ENCODE measurements at regions not wholly inside any gene's neighbourhood (a gene's known extent, or its start where the extent isn't known, plus 50 kb on each side); places are given as distances from the start of the nearest gene placed in this dataset.

DNA sequence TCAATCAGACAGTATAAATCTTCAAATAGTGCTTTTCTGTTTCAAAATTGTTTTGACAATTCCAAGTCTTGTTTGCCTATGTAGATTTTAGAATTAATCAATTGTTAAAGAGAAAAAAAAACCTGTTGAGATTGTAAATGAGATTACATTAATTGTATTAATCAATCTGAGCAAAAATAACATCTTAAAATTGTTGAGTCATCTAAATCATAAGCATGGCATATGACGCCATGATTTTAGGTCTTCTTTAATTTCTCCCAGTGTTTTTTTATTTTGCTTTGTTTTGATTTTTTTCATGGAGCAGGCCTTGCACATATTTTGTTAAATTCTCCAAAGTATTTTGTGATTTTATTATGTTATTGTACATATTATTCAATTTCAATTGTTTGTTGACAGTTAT is 988.0 kb upstream of the SEMA6A start:
- no CpG with 5 or more reads among the region's 1 CpG for WGBS (ENCODE audit: insufficient coverage)
- no peak overlapping the region for H3K27ac ChIP-seq (ENCODE audit: low read length)

DNA sequence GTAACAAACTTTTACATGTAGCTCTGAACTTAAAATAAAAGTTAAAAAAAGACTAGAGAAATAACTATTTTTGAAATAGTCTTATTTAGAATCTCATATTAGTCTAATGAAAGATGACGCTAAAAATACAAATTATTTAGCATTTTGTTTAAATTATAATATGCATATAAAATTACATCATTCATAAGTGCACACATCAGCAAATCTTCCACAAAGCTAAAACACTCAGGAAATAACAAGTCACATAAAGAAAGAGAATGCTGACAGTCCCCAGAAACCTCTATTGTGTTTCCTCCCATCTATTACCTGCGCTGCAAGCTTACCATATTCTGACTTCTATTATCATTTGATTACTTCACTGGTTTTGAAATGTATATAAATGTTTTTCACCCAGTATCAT is 986.9 kb upstream of the SEMA6A start:
- Histone ChIP-seq H3K27me3 (ENCODE audit: control insufficient read depth, insufficient read depth, low read length) (no peaks in the 10 kb centered on the region), H3K4me3 (ENCODE audit: low read length) (no peak overlapping the region), H3K4me1 (ENCODE audit: control insufficient read depth, insufficient read depth, low read length) (no peaks in the 10 kb centered on the region), H3K9me3 (ENCODE audit: control insufficient read depth, insufficient read depth, low read length) (peaks cover 3% of the 10 kb centered on the region), H3K27ac (ENCODE audit: low read length) (no peak overlapping the region), H3K36me3 (ENCODE audit: control insufficient read depth, insufficient read depth, low read length) (no peaks in the 10 kb centered on the region)
- ATAC-seq (no peak), DNase-seq (no peak)
- Mint-ChIP-seq H3K4me1 (no peaks in the 10 kb centered on the region), H3K27me3 (ENCODE audit: low read depth in 2 of 2) (no peaks in the 10 kb centered on the region), H3K4me3 (no peak overlapping the region), H3K36me3 (no peaks in the 10 kb centered on the region), H3K9me3 (peaks cover 7 to 16% of the 10 kb centered on the region in 2 donors), H3K27ac (no peak overlapping the region)
- intact Hi-C loops (cut with micrococcal nuclease) = no loop called here
- TF ChIP-seq, protein P1, sequence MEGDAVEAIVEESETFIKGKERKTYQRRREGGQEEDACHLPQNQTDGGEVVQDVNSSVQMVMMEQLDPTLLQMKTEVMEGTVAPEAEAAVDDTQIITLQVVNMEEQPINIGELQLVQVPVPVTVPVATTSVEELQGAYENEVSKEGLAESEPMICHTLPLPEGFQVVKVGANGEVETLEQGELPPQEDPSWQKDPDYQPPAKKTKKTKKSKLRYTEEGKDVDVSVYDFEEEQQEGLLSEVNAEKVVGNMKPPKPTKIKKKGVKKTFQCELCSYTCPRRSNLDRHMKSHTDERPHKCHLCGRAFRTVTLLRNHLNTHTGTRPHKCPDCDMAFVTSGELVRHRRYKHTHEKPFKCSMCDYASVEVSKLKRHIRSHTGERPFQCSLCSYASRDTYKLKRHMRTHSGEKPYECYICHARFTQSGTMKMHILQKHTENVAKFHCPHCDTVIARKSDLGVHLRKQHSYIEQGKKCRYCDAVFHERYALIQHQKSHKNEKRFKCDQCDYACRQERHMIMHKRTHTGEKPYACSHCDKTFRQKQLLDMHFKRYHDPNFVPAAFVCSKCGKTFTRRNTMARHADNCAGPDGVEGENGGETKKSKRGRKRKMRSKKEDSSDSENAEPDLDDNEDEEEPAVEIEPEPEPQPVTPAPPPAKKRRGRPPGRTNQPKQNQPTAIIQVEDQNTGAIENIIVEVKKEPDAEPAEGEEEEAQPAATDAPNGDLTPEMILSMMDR (IDR thresholded peaks at IDR 0.05) = no peak
- WGBS (ENCODE audit: insufficient coverage) = no CpG with 5 or more reads among the region's 2 CpGs

More for the DNA sequence above, 988.0 kb upstream of the SEMA6A start:
- DNase-seq (no peak), ATAC-seq (no peak)
- no peaks in the 10 kb centered on the region for H3K4me1 Mint-ChIP-seq
- H3K27me3 Mint-ChIP-seq (ENCODE audit: low read depth in 2 of 2) = no peaks in the 10 kb centered on the region
- H3K9me3 Mint-ChIP-seq = peaks cover 10 to 16% of the 10 kb centered on the region in 2 donors
- no peak overlapping the region for H3K4me3 Mint-ChIP-seq
- H3K9me3 ChIP-seq (ENCODE audit: control insufficient read depth, insufficient read depth, low read length) = peaks cover 3% of the 10 kb centered on the region
- intact Hi-C loops (cut with micrococcal nuclease) = no loop called here
- no peak overlapping the region for H3K4me3 ChIP-seq (ENCODE audit: low read length)
- no peak overlapping the region for H3K27ac Mint-ChIP-seq
- TF ChIP-seq, protein P1 (IDR thresholded peaks at IDR 0.05) = no peak
- H3K4me1 ChIP-seq (ENCODE audit: control insufficient read depth, insufficient read depth, low read length) = no peaks in the 10 kb centered on the region
- H3K27me3 ChIP-seq (ENCODE audit: control insufficient read depth, insufficient read depth, low read length) = no peaks in the 10 kb centered on the region
- H3K36me3 ChIP-seq (ENCODE audit: control insufficient read depth, insufficient read depth, low read length) = no peaks in the 10 kb centered on the region
- no peaks in the 10 kb centered on the region for H3K36me3 Mint-ChIP-seq

DNA sequence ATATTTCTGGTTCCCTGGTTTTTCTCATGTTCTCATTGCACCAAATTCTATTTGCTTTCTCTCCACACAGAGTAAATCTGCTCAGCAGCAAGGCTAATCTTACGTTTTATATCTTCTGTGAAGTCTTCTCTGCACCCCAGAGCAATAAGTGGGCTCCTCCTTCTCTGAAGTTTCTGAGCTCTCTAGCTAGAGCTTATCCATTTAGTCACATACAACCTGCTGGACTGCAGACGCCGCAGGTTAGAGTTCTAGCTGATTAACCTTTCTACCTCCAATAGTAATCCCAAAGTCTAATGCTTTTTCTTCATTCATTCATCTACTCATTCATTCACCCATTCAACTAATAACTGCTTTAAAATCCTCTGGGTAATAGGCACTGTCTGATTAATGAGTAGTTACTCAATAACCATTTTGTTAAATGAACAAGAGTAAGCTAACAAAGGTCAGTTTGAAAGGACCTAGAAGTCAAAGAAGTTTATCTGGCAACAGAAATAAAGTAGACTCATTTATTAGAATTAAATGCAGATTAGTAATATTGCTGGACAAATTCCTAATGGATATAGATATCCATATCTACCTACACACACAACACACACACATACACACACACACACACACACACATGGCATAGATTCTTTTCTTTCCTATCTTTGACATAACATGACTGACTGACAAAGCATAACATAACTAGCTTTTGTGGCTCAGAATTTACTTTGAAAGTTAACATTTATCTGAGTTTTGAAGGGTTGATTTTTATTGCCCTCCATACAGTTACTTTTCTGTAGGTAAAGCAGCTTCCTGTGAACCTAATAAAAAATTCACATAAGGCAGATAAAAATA is 984.6 kb upstream of the SEMA6A start:
- intact Hi-C loops (cut with micrococcal nuclease) = no loop called here
- Histone ChIP-seq H3K9me3 (ENCODE audit: control insufficient read depth, insufficient read depth, low read length) (no peaks in the 10 kb centered on the region), H3K4me3 (ENCODE audit: low read length) (no peak overlapping the region), H3K27me3 (ENCODE audit: control insufficient read depth, insufficient read depth, low read length) (no peaks in the 10 kb centered on the region), H3K27ac (ENCODE audit: low read length) (no peak overlapping the region), H3K4me1 (ENCODE audit: control insufficient read depth, insufficient read depth, low read length) (no peaks in the 10 kb centered on the region), H3K36me3 (ENCODE audit: control insufficient read depth, insufficient read depth, low read length) (no peaks in the 10 kb centered on the region)
- 87% methylated on average over 3 of the region's 3 CpGs for WGBS (ENCODE audit: insufficient coverage)
- TF ChIP-seq, protein P1 (IDR thresholded peaks at IDR 0.05) = no peak
- H3K4me1 Mint-ChIP-seq = no peaks in the 10 kb centered on the region
- peaks cover 7 to 13% of the 10 kb centered on the region in 2 donors for H3K9me3 Mint-ChIP-seq
- ATAC-seq = no peak
- H3K36me3 Mint-ChIP-seq = no peaks in the 10 kb centered on the region
- no peak for DNase-seq
- H3K27me3 Mint-ChIP-seq (ENCODE audit: low read depth in 2 of 2) = no peaks in the 10 kb centered on the region
- H3K4me3 Mint-ChIP-seq = no peak overlapping the region
- H3K27ac Mint-ChIP-seq = no peak overlapping the region

DNA sequence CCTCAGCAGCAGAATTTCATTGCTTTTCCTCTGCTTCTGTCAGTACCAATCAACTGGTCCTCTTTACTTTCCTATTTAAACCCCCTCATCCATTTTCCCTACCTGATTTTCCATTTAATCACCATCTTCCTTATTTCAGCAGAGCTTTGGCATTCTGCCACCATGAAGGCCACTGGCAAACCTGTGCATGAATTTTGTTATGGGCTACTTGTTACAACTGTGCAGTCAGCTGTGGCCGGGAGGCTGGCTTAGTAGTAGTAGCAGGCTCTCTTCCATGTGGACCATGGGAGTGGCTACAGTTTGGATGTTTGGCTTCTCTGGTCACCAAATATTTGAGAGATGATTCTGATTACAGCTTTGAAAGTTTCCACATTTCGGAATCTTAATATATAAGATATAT is 976.6 kb upstream of the SEMA6A start:
- H3K4me1 Mint-ChIP-seq = no peaks in the 10 kb centered on the region
- ATAC-seq (no peak), DNase-seq (no peak)
- peaks cover 14 to 15% of the 10 kb centered on the region in 2 donors for H3K9me3 Mint-ChIP-seq
- no peaks in the 10 kb centered on the region for H3K36me3 ChIP-seq (ENCODE audit: control insufficient read depth, insufficient read depth, low read length)
- no peak overlapping the region for H3K4me3 ChIP-seq (ENCODE audit: low read length)
- no peaks in the 10 kb centered on the region for H3K4me1 ChIP-seq (ENCODE audit: control insufficient read depth, insufficient read depth, low read length)
- H3K36me3 Mint-ChIP-seq = no peaks in the 10 kb centered on the region
- WGBS (ENCODE audit: insufficient coverage) = 94% methylated on average over 1 of the region's 2 CpGs
- intact Hi-C loops (cut with micrococcal nuclease) = no loop called here
- no peaks in the 10 kb centered on the region for H3K27me3 Mint-ChIP-seq (ENCODE audit: low read depth in 2 of 2)
- no peaks in the 10 kb centered on the region for H3K9me3 ChIP-seq (ENCODE audit: control insufficient read depth, insufficient read depth, low read length)
- TF ChIP-seq, protein P1 (IDR thresholded peaks at IDR 0.05) = no peak
- H3K27ac Mint-ChIP-seq = no peak overlapping the region
- no peak overlapping the region for H3K27ac ChIP-seq (ENCODE audit: low read length)
- no peak overlapping the region for H3K4me3 Mint-ChIP-seq
- H3K27me3 ChIP-seq (ENCODE audit: control insufficient read depth, insufficient read depth, low read length) = no peaks in the 10 kb centered on the region
